H1 (cell line): ENCODE measurements at regions not wholly inside any gene's neighbourhood (a gene's known extent, or its start where the extent isn't known, plus 50 kb on each side); places are given as distances from the start of the nearest gene placed in this dataset.

Experiments used
- CTCF ChIA-PET: fragments of 300-600 bp; sonication (Branson Sonifier 250); formaldehyde crosslinking; loops from one replicate; lab custom pipeline; 2021; ENCODE audit not compliant: partially characterized antibody; lab: Charles Lee
- POLR2A ChIA-PET: fragments of 300-600 bp; sonication (Branson Sonifier 250); formaldehyde crosslinking; loops from one replicate; lab custom pipeline; 2021; ENCODE audit warnings: inconsistent platforms; ENCODE audit not compliant: partially characterized antibody; lab: Charles Lee
- DNase-seq, 2 experiments: peaks; one replicate each; pipeline versions ENCODE4 v3.0.0 to v3.0.0-alpha.2; 2010 to 2022; ENCODE audit warnings: low spot score in 2 of 2, low read depth in 1 of 2, mixed read lengths in 1 of 2
- FAIRE-seq: peaks from 2 replicates; lab custom pipeline; 2011; peaks lifted over from hg19 to GRCh38; lab: Jason Lieb, UNC
- H2AFZ ChIP-seq: 2 replicates; pipeline ENCODE4 v1.8.1; 2012; ENCODE audit warnings: low read length, inconsistent platforms
- H2AK5ac ChIP-seq: 2 replicates; pipeline ENCODE4 v1.6.1; 2013; ENCODE audit warnings: low read depth, low read length
- H2BK120ac ChIP-seq: replicated peaks from 2 replicates; pipeline ENCODE3; 2013; ENCODE audit warnings: low read depth, low read length, inconsistent platforms
- H2BK12ac ChIP-seq: 2 replicates; pipeline ENCODE4 v1.6.1; 2013; ENCODE audit warnings: low read depth, low read length
- H2BK15ac ChIP-seq: 2 replicates; pipeline ENCODE4 v1.6.1; 2013; ENCODE audit warnings: low read length
- H2BK20ac ChIP-seq: 2 replicates; pipeline ENCODE4 v1.6.1; 2013; ENCODE audit warnings: low read length
- H2BK5ac ChIP-seq: 2 replicates; pipeline ENCODE4 v1.6.1; 2013; ENCODE audit warnings: low read depth, low read length
- H3K14ac ChIP-seq: 2 replicates; pipeline ENCODE4 v1.6.1; 2013; ENCODE audit warnings: inconsistent platforms; ENCODE audit not compliant: insufficient read length
- H3K18ac ChIP-seq: 2 replicates; pipeline ENCODE4 v1.6.1; 2013; ENCODE audit warnings: low read length; ENCODE audit errors: extremely low read depth
- H3K23ac ChIP-seq: 2 replicates; pipeline ENCODE4 v1.6.1; 2013; ENCODE audit warnings: inconsistent platforms; ENCODE audit not compliant: insufficient read length
- H3K23me2 ChIP-seq: 2 replicates; pipeline ENCODE4 v1.6.1; 2013; ENCODE audit warnings: low read depth, low read length
- H3K27ac ChIP-seq: 2 replicates; pipeline ENCODE4 v1.6.1; 2011; ENCODE audit warnings: low read depth, low read length, inconsistent platforms
- H3K27me3 ChIP-seq, 4 experiments: replicated peaks in 1 of 4; 1 replicate in 1 of 4; 2 replicates in 3 of 4; pipeline versions ENCODE4 v1.6.1 to v1.8.1; 2011 to 2013; ENCODE audit warnings: low read length in 3 of 4, mild to moderate bottlenecking in 3 of 4, inconsistent platforms in 2 of 4, mixed read lengths in 2 of 4, moderate library complexity in 1 of 4; ENCODE audit not compliant: control insufficient read depth in 3 of 4, insufficient read depth in 3 of 4; ENCODE audit errors: extremely low read depth in 1 of 4
- H3K36me3 ChIP-seq, 4 experiments: 2 replicates each; pipeline versions ENCODE4 v1.6.1 to v1.8.1; 2011 to 2013; ENCODE audit warnings: mild to moderate bottlenecking in 4 of 4, low read length in 3 of 4, moderate library complexity in 2 of 4, control low read depth in 1 of 4, inconsistent platforms in 1 of 4; ENCODE audit not compliant: insufficient read depth in 4 of 4, control insufficient read depth in 2 of 4
- H3K4ac ChIP-seq: replicated peaks from 2 replicates; pipeline ENCODE3; 2013; ENCODE audit warnings: low read length, low read depth, mixed read lengths, inconsistent platforms; ENCODE audit not compliant: insufficient read length
- H3K4me1 ChIP-seq, 4 experiments: replicated peaks in 1 of 4; 1 replicate in 1 of 4; 2 replicates in 3 of 4; pipeline versions ENCODE4 v1.6.1 to v1.8.1; 2011 to 2013; ENCODE audit warnings: low read length in 3 of 4, inconsistent platforms in 2 of 4, mixed read lengths in 1 of 4; ENCODE audit not compliant: insufficient read depth in 4 of 4, control insufficient read depth in 3 of 4
- H3K4me2 ChIP-seq, 2 experiments: 2 replicates each; pipeline versions ENCODE4 v1.6.1 to v1.8.1; 2011 to 2013; ENCODE audit warnings: low read depth in 2 of 2, low read length in 2 of 2, control low read depth in 1 of 2, inconsistent platforms in 1 of 2, mild to moderate bottlenecking in 1 of 2; ENCODE audit not compliant: insufficient read depth in 1 of 2
- H3K4me3 ChIP-seq, 4 experiments: fragments of 200-600, 300-600 bp in 1 of 4; sonication (generic), shearing (Covaris generic), sonication (Bioruptor Twin) in 1 of 4; 2 replicates each; pipeline versions ENCODE4 v1.5.1 to v1.8.1; 2011 to 2016; ENCODE audit warnings: low read length in 4 of 4, low read depth in 3 of 4, control low read depth in 2 of 4, inconsistent platforms in 2 of 4, mild to moderate bottlenecking in 2 of 4, mixed read lengths in 1 of 4, moderate library complexity in 1 of 4; ENCODE audit not compliant: insufficient read depth in 2 of 4; ENCODE audit errors: extremely low read depth in 1 of 4
- H3K56ac ChIP-seq: replicated peaks from 2 replicates; pipeline ENCODE3; 2013; ENCODE audit warnings: low read depth, mild to moderate bottlenecking, mixed read lengths, low read length, inconsistent platforms; ENCODE audit not compliant: insufficient read length
- H3K79me1 ChIP-seq: 2 replicates; pipeline ENCODE4 v1.6.1; 2013; ENCODE audit warnings: low read depth, low read length, control low read depth
- H3K79me2 ChIP-seq, 2 experiments: 2 replicates each; pipeline versions ENCODE4 v1.6.1 to v1.8.1; 2012 to 2013; ENCODE audit warnings: low read length in 2 of 2, mild to moderate bottlenecking in 2 of 2, inconsistent platforms in 1 of 2; ENCODE audit not compliant: insufficient read depth in 2 of 2, control insufficient read depth in 1 of 2
- H3K9ac ChIP-seq, 4 experiments: replicated peaks in 1 of 4; 1 replicate in 1 of 4; 2 replicates in 3 of 4; pipeline versions ENCODE4 v1.6.1 to v1.8.1; 2011 to 2013; ENCODE audit warnings: low read depth in 3 of 4, low read length in 3 of 4, control low read depth in 2 of 4, mild to moderate bottlenecking in 2 of 4, moderate library complexity in 2 of 4, inconsistent platforms in 1 of 4; ENCODE audit errors: extremely low read depth in 1 of 4
- H3K9me3 ChIP-seq, 2 experiments: 2 replicates each; pipeline versions ENCODE4 v1.6.1 to v1.8.1; 2012 to 2013; ENCODE audit warnings: mild to moderate bottlenecking in 2 of 2, moderate library complexity in 2 of 2, control low read depth in 1 of 2, inconsistent platforms in 1 of 2, low read depth in 1 of 2, low read length in 1 of 2, mixed read lengths in 1 of 2; ENCODE audit not compliant: insufficient read depth in 2 of 2
- H4K20me1 ChIP-seq, 2 experiments: replicated peaks in 1 of 2; 2 replicates each; pipeline versions ENCODE3 to v1.8.1; 2011 to 2013; ENCODE audit warnings: inconsistent platforms in 2 of 2, low read length in 2 of 2, mild to moderate bottlenecking in 1 of 2; ENCODE audit not compliant: insufficient read depth in 2 of 2, control insufficient read depth in 1 of 2
- H4K5ac ChIP-seq: 2 replicates; pipeline ENCODE4 v1.6.1; 2013; ENCODE audit warnings: low read length, low read depth, mixed read lengths, inconsistent platforms; ENCODE audit not compliant: insufficient read length
- H4K8ac ChIP-seq: 2 replicates; pipeline ENCODE4 v1.8.0; 2013; ENCODE audit warnings: mild to moderate bottlenecking, moderate library complexity, low read length, inconsistent platforms; ENCODE audit not compliant: insufficient read depth; ENCODE audit errors: extremely low read depth
- H4K91ac ChIP-seq: replicated peaks from 2 replicates; pipeline ENCODE3; 2013; ENCODE audit warnings: low read length, mixed read lengths, inconsistent platforms; ENCODE audit not compliant: insufficient read length
- CBX8 ChIP-seq: fragments of 300-800, 300-1000 bp; sonication (generic); IDR thresholded peaks from 2 replicates; pipeline ENCODE4 v1.7.1; 2016; ENCODE audit warnings: low read depth, low read length, borderline replicate concordance
- WGBS, 2 experiments: shearing (Covaris generic) in 1 of 2; methylation state at CpG; one replicate each; pipeline versions ENCODE4 v1.1.6 to v1.1.7; 2013 to 2015; ENCODE audit warnings: low lambda C conversion rate in 2 of 2, mixed read lengths in 2 of 2, inconsistent platforms in 1 of 2, low coverage in 1 of 2, missing lambda C conversion rate in 1 of 2; ENCODE audit not compliant: insufficient replicate concordance in 2 of 2, insufficient coverage in 1 of 2, insufficient read length in 1 of 2; ENCODE audit errors: extremely low coverage in 1 of 2, missing lambda C conversion rate in 1 of 2; 5-methylcytosine and 5-hydroxymethylcytosine counted together

DNA sequence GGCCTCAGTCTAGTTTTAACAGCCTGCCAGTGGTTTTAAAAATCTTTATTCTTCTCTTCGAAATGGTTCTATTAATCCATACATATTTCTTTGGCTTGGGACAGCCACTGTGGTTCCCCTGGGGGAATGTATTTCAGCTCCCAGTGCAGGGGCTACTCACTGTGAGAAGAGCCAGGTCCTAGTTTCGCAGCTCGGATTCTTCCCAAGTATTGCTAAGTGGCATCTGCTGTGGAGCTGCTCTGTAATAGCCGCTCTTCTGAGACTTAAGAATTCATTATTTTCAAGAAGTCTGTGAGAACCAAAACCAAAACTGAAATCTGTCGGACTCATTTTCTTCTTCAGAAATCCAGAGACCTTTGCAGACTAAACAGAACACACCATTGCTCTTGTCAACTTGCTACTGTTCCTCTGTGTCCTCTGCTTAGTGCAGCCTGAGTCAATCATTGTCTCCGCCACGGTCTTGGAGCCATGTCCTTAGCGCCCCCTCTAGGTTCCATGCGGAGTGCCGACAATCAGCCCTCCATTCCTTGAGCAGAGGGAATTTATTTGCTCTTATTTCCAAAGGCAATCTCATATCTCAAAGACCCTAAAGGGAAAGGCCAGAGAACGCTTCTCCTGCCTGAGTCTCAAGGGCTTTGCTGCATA is 478.2 kb downstream of the SPATA31D1 start:
- 44% methylated on average over 11 of the region's 11 CpGs; no CpG with 5 or more reads in 1 of the 2 experiments for WGBS, 2 experiments
- H3K14ac ChIP-seq: no peak overlapping the region
- no peak overlapping the region for H2BK12ac ChIP-seq
- H4K20me1 ChIP-seq: no peaks in the 10 kb centered on the region
- no peak overlapping the region for H2AK5ac ChIP-seq
- no peak overlapping the region for H3K56ac ChIP-seq
- no peak overlapping the region for H3K23ac ChIP-seq
- ChIA-PET CTCF (interaction anchor here (0.7 to 2.0 kb wide), 16 partner anchors 9 to 596 kb away, joined by 3 to 9 read pairs (median 4); no protein-coding TSS in a partner anchor), POLR2A (no interaction called here)
- H2BK5ac ChIP-seq: no peak overlapping the region
- H3K4me2 ChIP-seq: no peak overlapping the region
- no peak overlapping the region for H4K5ac ChIP-seq
- H2AFZ ChIP-seq: peak overlapping the region; percentile 93
- H2BK20ac ChIP-seq: no peak overlapping the region
- H3K9me3 ChIP-seq: no peaks in the 10 kb centered on the region
- no peak overlapping the region for H4K8ac ChIP-seq
- DNase-seq (peak; percentile 44 to 72), FAIRE-seq (peak; percentile 88)
- no peaks in the 10 kb centered on the region for H3K23me2 ChIP-seq
- no peak overlapping the region for H4K91ac ChIP-seq
- H3K4me1 ChIP-seq: no peaks in the 10 kb centered on the region
- H3K79me2 ChIP-seq: no peaks in the 10 kb centered on the region
- H2BK120ac ChIP-seq: no peak overlapping the region
- no peaks in the 10 kb centered on the region for H3K79me1 ChIP-seq
- H3K27ac ChIP-seq: no peak overlapping the region
- no peak overlapping the region for H2BK15ac ChIP-seq
- H3K4ac ChIP-seq: no peak overlapping the region
- H3K4me3 ChIP-seq: no peak overlapping the region
- no peak overlapping the region for H3K18ac ChIP-seq
- no peaks in the 10 kb centered on the region for H3K27me3 ChIP-seq
- H3K36me3 ChIP-seq: no peaks in the 10 kb centered on the region
- no peak overlapping the region for H3K9ac ChIP-seq
- no peak for TF ChIP-seq CBX8
